ENCODE measurements at regions not wholly inside any gene's neighbourhood (a gene's known extent, or its start where the extent isn't known, plus 50 kb on each side); places are given as distances from the start of the nearest gene placed in this dataset.

- Histone ChIP-seq H3K9me3 (ENCODE audit: control insufficient read depth, insufficient read depth, low read depth, low read length) (no peaks in the 10 kb centered on the region), H3K4me3 (ENCODE audit: low read depth, low read length) (no peak overlapping the region), H3K36me3 (ENCODE audit: control insufficient read depth in 2 of 2, insufficient read depth in 1 of 2, low read length in 2 of 2) (no peaks in the 10 kb centered on the region), H3K4me1 (ENCODE audit: control insufficient read depth, insufficient read depth, low read length) (no peaks in the 10 kb centered on the region), H3K27ac (ENCODE audit: extremely low read depth, low read depth, low read length) (no peak overlapping the region)
- POLR2A ChIA-PET = no interaction called here
- TF ChIP-seq ZNF529 (tag by site-specific recombination; IDR thresholded peaks at IDR 0.05; ENCODE audit: insufficient replicate concordance) (no peak), KLF9 (tag by site-specific recombination; IDR thresholded peaks at IDR 0.05; ENCODE audit: low read depth) (no peak), OSR2 (tag by site-specific recombination; IDR thresholded peaks at IDR 0.05) (no peak), ZNF404 (tag by site-specific recombination; IDR thresholded peaks at IDR 0.05) (no peak), MEIS1 (CRISPR knock-in tag; IDR thresholded peaks at IDR 0.05; ENCODE audit: borderline replicate concordance) (no peak), SCRT2 (tag by site-specific recombination; IDR thresholded peaks at IDR 0.05) (no peak)
- CTCF ChIA-PET = interaction anchor here (0.6 kb wide), 1 partner anchor 939 kb away, joined by 3 read pairs; no protein-coding TSS in a partner anchor
These were observed 200.9 kb upstream of the PPP1R2C start for GRCh38 chrX:42978655-42979379.

DNA sequence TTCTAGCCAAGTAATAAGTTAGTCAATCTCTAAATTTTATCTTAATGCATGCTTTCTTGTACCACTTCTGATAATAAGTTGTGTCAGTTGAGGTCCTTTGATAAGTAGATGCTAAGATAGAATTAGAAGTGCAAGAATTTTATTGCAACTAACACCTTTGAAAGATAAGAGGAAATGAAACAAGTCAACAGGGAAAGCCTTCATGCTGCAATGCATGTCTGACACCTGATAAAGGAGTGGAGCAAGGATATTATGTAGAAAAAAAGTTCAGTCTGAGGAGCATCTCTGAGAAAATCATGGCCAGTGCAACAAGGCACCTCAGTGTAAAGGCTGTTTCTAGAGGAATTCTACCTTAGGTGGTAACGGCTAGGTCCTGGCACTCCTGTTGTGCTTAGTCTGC, 210.7 kb upstream of the PPP1R2C start:
- POLR2A ChIA-PET = no interaction called here
- no peak overlapping the region for H3K4me3 ChIP-seq (ENCODE audit: low read depth, low read length)
- H3K27ac ChIP-seq (ENCODE audit: extremely low read depth, low read depth, low read length) = no peak overlapping the region
- H3K4me1 ChIP-seq (ENCODE audit: control insufficient read depth, insufficient read depth, low read length) = peaks cover 2% of the 10 kb centered on the region; the same call in 1 of the 2 replicates
- H3K9me3 ChIP-seq (ENCODE audit: control insufficient read depth, insufficient read depth, low read depth, low read length) = no peaks in the 10 kb centered on the region
- TF ChIP-seq KLF10 (tag by site-specific recombination; IDR thresholded peaks at IDR 0.05) (no peak), ZNF324 (tag by site-specific recombination; IDR thresholded peaks at IDR 0.05) (no peak), ZNF561 (tag by site-specific recombination; IDR thresholded peaks at IDR 0.05; ENCODE audit: borderline replicate concordance) (no peak), ZNF654 (tag by site-specific recombination; IDR thresholded peaks at IDR 0.05; ENCODE audit: low read depth) (no peak), KLF9 (tag by site-specific recombination; IDR thresholded peaks at IDR 0.05; ENCODE audit: low read depth) (no peak), ZNF521 (tag by site-specific recombination; IDR thresholded peaks at IDR 0.05) (no peak), YY2 (tag by site-specific recombination; IDR thresholded peaks at IDR 0.05) (no peak), EGR2 (tag by site-specific recombination; IDR thresholded peaks at IDR 0.05; ENCODE audit: low read depth) (no peak), ZNF239 (tag by site-specific recombination; IDR thresholded peaks at IDR 0.05) (no peak), ZBTB7A (tag by site-specific recombination; IDR thresholded peaks at IDR 0.05; ENCODE audit: low read depth) (no peak), ZEB2 (tag by site-specific recombination; IDR thresholded peaks at IDR 0.05) (no peak), ZIC2 (tag by site-specific recombination; IDR thresholded peaks at IDR 0.05) (no peak), ZNF132 (tag by site-specific recombination; IDR thresholded peaks at IDR 0.05; ENCODE audit: borderline replicate concordance) (no peak), RBAK (tag by site-specific recombination; IDR thresholded peaks at IDR 0.05) (no peak), ZNF19 (tag by site-specific recombination; IDR thresholded peaks at IDR 0.05; ENCODE audit: low read depth) (no peak), REPIN1 (tag by site-specific recombination; IDR thresholded peaks at IDR 0.05; ENCODE audit: low read depth) (no peak), ZNF138 (tag by site-specific recombination; IDR thresholded peaks at IDR 0.05; ENCODE audit: borderline replicate concordance) (no peak)
- TF ChIP-seq, protein P1, sequence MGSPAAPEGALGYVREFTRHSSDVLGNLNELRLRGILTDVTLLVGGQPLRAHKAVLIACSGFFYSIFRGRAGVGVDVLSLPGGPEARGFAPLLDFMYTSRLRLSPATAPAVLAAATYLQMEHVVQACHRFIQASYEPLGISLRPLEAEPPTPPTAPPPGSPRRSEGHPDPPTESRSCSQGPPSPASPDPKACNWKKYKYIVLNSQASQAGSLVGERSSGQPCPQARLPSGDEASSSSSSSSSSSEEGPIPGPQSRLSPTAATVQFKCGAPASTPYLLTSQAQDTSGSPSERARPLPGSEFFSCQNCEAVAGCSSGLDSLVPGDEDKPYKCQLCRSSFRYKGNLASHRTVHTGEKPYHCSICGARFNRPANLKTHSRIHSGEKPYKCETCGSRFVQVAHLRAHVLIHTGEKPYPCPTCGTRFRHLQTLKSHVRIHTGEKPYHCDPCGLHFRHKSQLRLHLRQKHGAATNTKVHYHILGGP (tag by site-specific recombination; IDR thresholded peaks at IDR 0.05) = no peak
- TF ChIP-seq, protein P2, sequence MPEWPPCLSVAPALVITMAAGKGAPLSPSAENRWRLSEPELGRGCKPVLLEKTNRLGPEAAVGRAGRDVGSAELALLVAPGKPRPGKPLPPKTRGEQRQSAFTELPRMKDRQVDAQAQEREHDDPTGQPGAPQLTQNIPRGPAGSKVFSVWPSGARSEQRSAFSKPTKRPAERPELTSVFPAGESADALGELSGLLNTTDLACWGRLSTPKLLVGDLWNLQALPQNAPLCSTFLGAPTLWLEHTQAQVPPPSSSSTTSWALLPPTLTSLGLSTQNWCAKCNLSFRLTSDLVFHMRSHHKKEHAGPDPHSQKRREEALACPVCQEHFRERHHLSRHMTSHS (tag by site-specific recombination; IDR thresholded peaks at IDR 0.05) = no peak
- CTCF ChIA-PET = no interaction called here
- H3K36me3 ChIP-seq (ENCODE audit: control insufficient read depth in 2 of 2, insufficient read depth in 1 of 2, low read length in 2 of 2) = no peaks in the 10 kb centered on the region
